IMR-90 (cell line): ENCODE measurements at regions not wholly inside any gene's neighbourhood (a gene's known extent, or its start where the extent isn't known, plus 50 kb on each side); places are given as distances from the start of the nearest gene placed in this dataset.

Experiments used
- ATAC-seq: fragments of 200-7000 bp; cut with Tn5 transposase; 2 replicates; pipeline ENCODE4 v1.9.1; 2020; ENCODE audit warnings: low read depth, mild to moderate bottlenecking, moderate library complexity
- BruUV-seq: library from RNA; stranded (reverse); fragments of 400-500 nt; replicated peaks from 2 replicates; lab custom pipeline; 2021; lab: Mats Ljungman, UMichigan
- CTCF ChIA-PET: fragments of 300-600 bp; formaldehyde crosslinking; extraction: SDS; loops from one replicate; lab custom pipeline; 2021; ENCODE audit warnings: antibody characterized with exemption; lab: Yijun Ruan, JAX
- POLR2A ChIA-PET: fragments of 300-600 bp; sonication (Branson Sonifier 250); formaldehyde crosslinking; loops from one replicate; lab custom pipeline; 2022; ENCODE audit warnings: antibody characterized with exemption; ENCODE audit not compliant: unreplicated experiment; lab: Charles Lee
- DNase-seq: peaks from one replicate; pipeline ENCODE4 v3.0.0; 2013
- H2AFZ ChIP-seq: replicated peaks from 2 replicates; pipeline ENCODE3; 2013; ENCODE audit warnings: low read length, mild to moderate bottlenecking; ENCODE audit not compliant: poor library complexity
- H2AK5ac ChIP-seq: 2 replicates; pipeline ENCODE4 v1.6.1; 2013; ENCODE audit warnings: low read depth, low read length, inconsistent platforms
- H2AK9ac ChIP-seq: replicated peaks from 2 replicates; pipeline ENCODE3; 2013; ENCODE audit warnings: mild to moderate bottlenecking, low read depth, low read length, moderate library complexity; ENCODE audit not compliant: poor library complexity
- H2BK120ac ChIP-seq: 2 replicates; pipeline ENCODE4 v1.6.1; 2013; ENCODE audit warnings: low read depth, low read length, inconsistent platforms
- H2BK15ac ChIP-seq: 3 replicates; pipeline ENCODE4 v1.6.1; 2013; ENCODE audit warnings: low read depth, low read length, inconsistent platforms
- H2BK20ac ChIP-seq: 2 replicates; pipeline ENCODE4 v1.6.1; 2013; ENCODE audit warnings: low read depth, mild to moderate bottlenecking, inconsistent platforms, low read length, moderate library complexity
- H2BK5ac ChIP-seq: 2 replicates; pipeline ENCODE4 v1.6.1; 2013; ENCODE audit warnings: mild to moderate bottlenecking, low read depth, low read length, inconsistent platforms; ENCODE audit not compliant: poor library complexity, severe bottlenecking
- H3K14ac ChIP-seq: replicated peaks from 2 replicates; pipeline ENCODE4 v1.6.1; 2013; ENCODE audit warnings: low read depth, low read length, inconsistent platforms
- H3K18ac ChIP-seq: 2 replicates; pipeline ENCODE4 v1.6.1; 2013; ENCODE audit warnings: low read depth, low read length, control low read depth
- H3K23ac ChIP-seq: 2 replicates; pipeline ENCODE4 v1.6.1; 2013; ENCODE audit warnings: low read depth, low read length, inconsistent platforms
- H3K27ac ChIP-seq: 2 replicates; pipeline ENCODE4 v1.5.1; 2013; ENCODE audit warnings: mild to moderate bottlenecking, control low read depth, low read length; ENCODE audit not compliant: insufficient read depth
- H3K27me3 ChIP-seq: 2 replicates; pipeline ENCODE4 v1.6.1; 2013; ENCODE audit warnings: low read length; ENCODE audit not compliant: control insufficient read depth, insufficient read depth
- H3K36me3 ChIP-seq: 2 replicates; pipeline ENCODE4 v1.6.1; 2013; ENCODE audit warnings: low read length, mixed read lengths; ENCODE audit not compliant: control insufficient read depth, insufficient read depth
- H3K4ac ChIP-seq: 2 replicates; pipeline ENCODE4 v1.6.1; 2013; ENCODE audit warnings: low read depth, low read length, inconsistent platforms
- H3K4me1 ChIP-seq: 2 replicates; pipeline ENCODE4 v1.6.1; 2013; ENCODE audit warnings: low read length, mixed read lengths; ENCODE audit not compliant: control insufficient read depth, insufficient read depth
- H3K4me2 ChIP-seq: 2 replicates; pipeline ENCODE4 v1.6.1; 2013; ENCODE audit warnings: low read depth, mild to moderate bottlenecking, control low read depth, low read length, moderate library complexity
- H3K4me3 ChIP-seq: 2 replicates; pipeline ENCODE4 v1.5.1; 2013; ENCODE audit warnings: low read depth, mild to moderate bottlenecking, control low read depth, low read length, moderate library complexity; ENCODE audit not compliant: insufficient read depth
- H3K56ac ChIP-seq: 2 replicates; pipeline ENCODE4 v1.6.1; 2013; ENCODE audit warnings: low read length, inconsistent platforms; ENCODE audit not compliant: insufficient read depth; ENCODE audit errors: extremely low read depth
- H3K79me1 ChIP-seq, 2 experiments: 2 replicates each; pipeline ENCODE4 v1.6.1; 2013; ENCODE audit warnings: low read length in 2 of 2, inconsistent platforms in 1 of 2, low read depth in 1 of 2
- H3K9ac ChIP-seq: 2 replicates; pipeline ENCODE4 v1.6.1; 2013; ENCODE audit warnings: low read depth, low read length, control low read depth
- H3K9me1 ChIP-seq: 2 replicates; pipeline ENCODE4 v1.6.1; 2013; ENCODE audit warnings: low read length, inconsistent platforms; ENCODE audit not compliant: insufficient read depth
- H3K9me3 ChIP-seq: 2 replicates; pipeline ENCODE4 v1.6.1; 2013; ENCODE audit warnings: low read length; ENCODE audit not compliant: control insufficient read depth, insufficient read depth
- H4K20me1 ChIP-seq: 2 replicates; pipeline ENCODE4 v1.6.1; 2013; ENCODE audit warnings: low read length, inconsistent platforms; ENCODE audit not compliant: insufficient read depth
- H4K5ac ChIP-seq: 2 replicates; pipeline ENCODE4 v1.6.1; 2013; ENCODE audit warnings: mild to moderate bottlenecking, low read depth, low read length, control low read depth
- H4K8ac ChIP-seq, 2 experiments: 2 replicates each; pipeline ENCODE4 v1.6.1; 2013; ENCODE audit warnings: low read depth in 2 of 2, low read length in 2 of 2, control low read depth in 1 of 2, inconsistent platforms in 1 of 2
- H4K91ac ChIP-seq: 2 replicates; pipeline ENCODE4 v1.6.1; 2013; ENCODE audit warnings: low read depth, low read length, inconsistent platforms; ENCODE audit not compliant: insufficient read depth
- BHLHE40 ChIP-seq: fragments of 150-350 bp; IDR thresholded peaks from 2 replicates; pipeline ENCODE4 v1.6.1; 2016; ENCODE audit warnings: mild to moderate bottlenecking, low read depth, low read length
- CEBPB ChIP-seq: IDR thresholded peaks from 2 replicates; pipeline ENCODE4 v1.6.1; 2012; ENCODE audit warnings: low read depth, low read length, improper control_type of control experiment
- ELK1 ChIP-seq: fragments of 150-350 bp; IDR thresholded peaks from 2 replicates; pipeline ENCODE4 v1.6.1; 2016; ENCODE audit warnings: low read depth, mild to moderate bottlenecking, low read length, moderate library complexity, borderline replicate concordance
- RAD21 ChIP-seq: IDR thresholded peaks from 2 replicates; pipeline ENCODE4 v1.6.1; 2012; ENCODE audit warnings: low read length, improper control_type of control experiment
- RCOR1 ChIP-seq: IDR thresholded peaks from 2 replicates; pipeline ENCODE4 v1.6.1; 2012; ENCODE audit warnings: mild to moderate bottlenecking, low read length, improper control_type of control experiment; ENCODE audit not compliant: insufficient replicate concordance
- SMC3 ChIP-seq: fragments of 150-350 bp; IDR thresholded peaks from 2 replicates; pipeline ENCODE4 v1.6.1; 2016; ENCODE audit warnings: low read depth, mild to moderate bottlenecking, antibody characterized with exemption, low read length, moderate library complexity
- USF2 ChIP-seq: fragments of 150-350 bp; IDR thresholded peaks from 2 replicates; pipeline ENCODE4 v1.6.1; 2017; ENCODE audit warnings: mild to moderate bottlenecking, antibody characterized with exemption, low read length, low read depth
- WGBS, 2 experiments: methylation state at CpG; one replicate each; pipeline versions ENCODE4 v1.1.5 to v1.1.7; 2013; ENCODE audit warnings: missing lambda C conversion rate in 2 of 2; ENCODE audit not compliant: insufficient read length in 1 of 2; ENCODE audit errors: extremely low coverage in 2 of 2; 5-methylcytosine and 5-hydroxymethylcytosine counted together
- dilution Hi-C: fragments of 300-500 bp; cut with HindIII; formaldehyde crosslinking; loops from one replicate; pipeline ENCODE4 v1.14.3; 2018; ENCODE audit warnings: low sequenced_read_pairs; ENCODE audit not compliant: unreplicated experiment
- in situ Hi-C: fragments of 300-500 bp; cut with MboI; formaldehyde crosslinking; loops from 3 replicates; pipeline ENCODE4 v1.14.3; 2019; ENCODE audit warnings: low sequenced_read_pairs, inconsistent platforms, mixed read lengths
- intact Hi-C: fragments of 100-400 bp; cut with micrococcal nuclease; formaldehyde crosslinking; loops from 2 replicates; pipeline ENCODE4 v1.10.0; 2022

- no peaks in the 10 kb centered on the region for H3K4me1 ChIP-seq
- in situ Hi-C loops, result no loop called here
- intact Hi-C loops, result no loop called here
- H4K91ac ChIP-seq, result no peak overlapping the region
- no peak for DNase-seq
- TF ChIP-seq RAD21 (no peak), USF2 (no peak), RCOR1 (no peak), CEBPB (no peak), BHLHE40 (no peak), ELK1 (no peak), SMC3 (no peak)
- H3K27ac ChIP-seq, result no peak overlapping the region
- H2BK15ac ChIP-seq, result no peak overlapping the region
- no CpG with 5 or more reads among the region's 6 CpGs for WGBS, 2 experiments
- H3K56ac ChIP-seq, result no peak overlapping the region
- no peak overlapping the region for H3K4me2 ChIP-seq
- no peak overlapping the region for H4K5ac ChIP-seq
- CTCF ChIA-PET, result no interaction called here
- H3K79me1 ChIP-seq, result no peaks in the 10 kb centered on the region
- no peak overlapping the region for H2BK20ac ChIP-seq
- no peak overlapping the region for H4K8ac ChIP-seq
- no peak overlapping the region for H3K4ac ChIP-seq
- POLR2A ChIA-PET, result no interaction called here
- no peaks in the 10 kb centered on the region for H3K9me1 ChIP-seq
- no peak overlapping the region for H3K14ac ChIP-seq
- no peak overlapping the region for H2AFZ ChIP-seq
- H2AK5ac ChIP-seq, result no peak overlapping the region
- no peak overlapping the region for H2AK9ac ChIP-seq
- H2BK5ac ChIP-seq, result no peak overlapping the region
- ATAC-seq, result no peak
- BruUV-seq, result no TSS peak
- no peak overlapping the region for H3K9ac ChIP-seq
- H3K9me3 ChIP-seq, result no peaks in the 10 kb centered on the region
- H4K20me1 ChIP-seq, result no peaks in the 10 kb centered on the region
- no peaks in the 10 kb centered on the region for H3K27me3 ChIP-seq
- H3K23ac ChIP-seq, result no peak overlapping the region
- H3K4me3 ChIP-seq, result no peak overlapping the region
- no peaks in the 10 kb centered on the region for H3K36me3 ChIP-seq
- dilution Hi-C loops, result no loop called here
- no peak overlapping the region for H3K18ac ChIP-seq
- no peak overlapping the region for H2BK120ac ChIP-seq
These were observed 843.2 kb upstream of the FANCL start for GRCh38 chr2:59084326-59084725.
